GM12878 (cell line): ENCODE measurements at regions not wholly inside any gene's neighbourhood (a gene's known extent, or its start where the extent isn't known, plus 50 kb on each side); places are given as distances from the start of the nearest gene placed in this dataset.

Experiments used
- CREM ChIP-seq: IDR thresholded peaks from 2 replicates; pipeline ENCODE4 v1.6.1; 2014; ENCODE audit warnings: antibody characterized with exemption, low read depth
- KAT2A ChIP-seq: conservative IDR thresholded peaks from 2 replicates; pipeline ENCODE4 v1.6.1; 2011; ENCODE audit warnings: low read depth, low read length; ENCODE audit not compliant: control insufficient read depth
- MEF2A ChIP-seq: IDR thresholded peaks from 2 replicates; pipeline ENCODE4 v1.6.1; 2011; ENCODE audit warnings: low read depth, mild to moderate bottlenecking, low read length, moderate library complexity; ENCODE audit not compliant: insufficient read depth
- MXI1 ChIP-seq: fragments of 150-350 bp; IDR thresholded peaks from 2 replicates; pipeline ENCODE4 v1.6.1; 2011; ENCODE audit warnings: low read depth, mild to moderate bottlenecking, inconsistent platforms, low read length, improper control_type of control experiment
- RCOR1 ChIP-seq: conservative IDR thresholded peaks from 2 replicates; pipeline ENCODE4 v1.6.1; 2012; ENCODE audit warnings: low read depth, low read length, improper control_type of control experiment
- STAT3 ChIP-seq: IDR thresholded peaks from 2 replicates; pipeline ENCODE4 v1.6.1; 2011; ENCODE audit warnings: low read depth, low read length, improper control_type of control experiment
- SUPT20H ChIP-seq: IDR thresholded peaks from 2 replicates; pipeline ENCODE4 v1.6.1; 2011; ENCODE audit warnings: low read depth, mild to moderate bottlenecking, low read length, moderate library complexity, borderline replicate concordance; ENCODE audit not compliant: control insufficient read depth
- YBX1 ChIP-seq: fragments of 450-650 bp; IDR thresholded peaks from 2 replicates; pipeline ENCODE4 v1.6.1; 2016; ENCODE audit warnings: antibody characterized with exemption
- ZNF207 ChIP-seq: fragments of 450-650 bp; IDR thresholded peaks from 2 replicates; pipeline ENCODE4 v1.6.1; 2014; ENCODE audit warnings: antibody characterized with exemption, mild to moderate bottlenecking, borderline replicate concordance
- ZNF592 ChIP-seq: fragments of 450-650 bp; IDR thresholded peaks from 2 replicates; pipeline ENCODE4 v1.6.1; 2017; ENCODE audit warnings: mild to moderate bottlenecking, moderate library complexity
- TF ChIP-seq, protein P1 (sequence below): fragments of 450-650 bp; IDR thresholded peaks from 2 replicates; pipeline ENCODE4 v1.6.1; 2017; ENCODE audit warnings: mild to moderate bottlenecking

- no peak for TF ChIP-seq SUPT20H
- TF ChIP-seq MEF2A, result 0 out of 2 replicates have a peak, but pooled peaks have one; percentile 44
- 0 out of 2 replicates have a peak, but pooled peaks have one; percentile 48 for TF ChIP-seq ZNF207
- TF ChIP-seq YBX1, result no peak
- no peak; the same call in 1 of the 2 replicates for TF ChIP-seq MXI1
- no peak for TF ChIP-seq KAT2A
- TF ChIP-seq STAT3, result no peak
- TF ChIP-seq ZNF592, result no peak
- TF ChIP-seq, protein P1, sequence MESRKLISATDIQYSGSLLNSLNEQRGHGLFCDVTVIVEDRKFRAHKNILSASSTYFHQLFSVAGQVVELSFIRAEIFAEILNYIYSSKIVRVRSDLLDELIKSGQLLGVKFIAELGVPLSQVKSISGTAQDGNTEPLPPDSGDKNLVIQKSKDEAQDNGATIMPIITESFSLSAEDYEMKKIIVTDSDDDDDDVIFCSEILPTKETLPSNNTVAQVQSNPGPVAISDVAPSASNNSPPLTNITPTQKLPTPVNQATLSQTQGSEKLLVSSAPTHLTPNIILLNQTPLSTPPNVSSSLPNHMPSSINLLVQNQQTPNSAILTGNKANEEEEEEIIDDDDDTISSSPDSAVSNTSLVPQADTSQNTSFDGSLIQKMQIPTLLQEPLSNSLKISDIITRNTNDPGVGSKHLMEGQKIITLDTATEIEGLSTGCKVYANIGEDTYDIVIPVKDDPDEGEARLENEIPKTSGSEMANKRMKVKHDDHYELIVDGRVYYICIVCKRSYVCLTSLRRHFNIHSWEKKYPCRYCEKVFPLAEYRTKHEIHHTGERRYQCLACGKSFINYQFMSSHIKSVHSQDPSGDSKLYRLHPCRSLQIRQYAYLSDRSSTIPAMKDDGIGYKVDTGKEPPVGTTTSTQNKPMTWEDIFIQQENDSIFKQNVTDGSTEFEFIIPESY, result no peak
- TF ChIP-seq RCOR1, result 0 out of 2 replicates have a peak, but pooled peaks have one; percentile 42
- no peak for TF ChIP-seq CREM
Observed at GRCh38 chr9:1929722-1930244, 85.4 kb upstream of the SMARCA2 start (continued).
